ENCODE measurements at regions not wholly inside any gene's neighbourhood (a gene's known extent, or its start where the extent isn't known, plus 50 kb on each side); places are given as distances from the start of the nearest gene placed in this dataset.
"Not testable (repeated sequence)": the region's sequence is repeated elsewhere in the genome, so short reads cannot be mapped to it uniquely, and the experiment has no call there.

- 46 to 67% (median 51%) methylated on average over 4 of the region's 4 CpGs for WGBS, 3 donors
- no peak for DNase-seq
- intact Hi-C loops (cut with DNase I), result no loop called here
- H3K9me3 ChIP-seq, result peaks cover under 1% of the 10 kb centered on the region
- H3K36me3 ChIP-seq (ENCODE audit: insufficient read depth in 1 of 2, low read depth in 1 of 2), result no peaks in the 10 kb centered on the region
- TF ChIP-seq, protein P1, sequence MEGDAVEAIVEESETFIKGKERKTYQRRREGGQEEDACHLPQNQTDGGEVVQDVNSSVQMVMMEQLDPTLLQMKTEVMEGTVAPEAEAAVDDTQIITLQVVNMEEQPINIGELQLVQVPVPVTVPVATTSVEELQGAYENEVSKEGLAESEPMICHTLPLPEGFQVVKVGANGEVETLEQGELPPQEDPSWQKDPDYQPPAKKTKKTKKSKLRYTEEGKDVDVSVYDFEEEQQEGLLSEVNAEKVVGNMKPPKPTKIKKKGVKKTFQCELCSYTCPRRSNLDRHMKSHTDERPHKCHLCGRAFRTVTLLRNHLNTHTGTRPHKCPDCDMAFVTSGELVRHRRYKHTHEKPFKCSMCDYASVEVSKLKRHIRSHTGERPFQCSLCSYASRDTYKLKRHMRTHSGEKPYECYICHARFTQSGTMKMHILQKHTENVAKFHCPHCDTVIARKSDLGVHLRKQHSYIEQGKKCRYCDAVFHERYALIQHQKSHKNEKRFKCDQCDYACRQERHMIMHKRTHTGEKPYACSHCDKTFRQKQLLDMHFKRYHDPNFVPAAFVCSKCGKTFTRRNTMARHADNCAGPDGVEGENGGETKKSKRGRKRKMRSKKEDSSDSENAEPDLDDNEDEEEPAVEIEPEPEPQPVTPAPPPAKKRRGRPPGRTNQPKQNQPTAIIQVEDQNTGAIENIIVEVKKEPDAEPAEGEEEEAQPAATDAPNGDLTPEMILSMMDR (IDR thresholded peaks at IDR 0.05), result no peak
- H3K27me3 ChIP-seq (ENCODE audit: insufficient read depth in 3 of 3, low read length in 2 of 3), result no peaks in the 10 kb centered on the region
- ATAC-seq, result no peak
- no peak overlapping the region for H3K4me3 ChIP-seq
- H3K27ac ChIP-seq, result no peak overlapping the region
- no peaks in the 10 kb centered on the region for H3K4me1 ChIP-seq
These were observed 1306.2 kb upstream of the PCDH20 start for GRCh38 chr13:62721893-62722292.

DNA sequence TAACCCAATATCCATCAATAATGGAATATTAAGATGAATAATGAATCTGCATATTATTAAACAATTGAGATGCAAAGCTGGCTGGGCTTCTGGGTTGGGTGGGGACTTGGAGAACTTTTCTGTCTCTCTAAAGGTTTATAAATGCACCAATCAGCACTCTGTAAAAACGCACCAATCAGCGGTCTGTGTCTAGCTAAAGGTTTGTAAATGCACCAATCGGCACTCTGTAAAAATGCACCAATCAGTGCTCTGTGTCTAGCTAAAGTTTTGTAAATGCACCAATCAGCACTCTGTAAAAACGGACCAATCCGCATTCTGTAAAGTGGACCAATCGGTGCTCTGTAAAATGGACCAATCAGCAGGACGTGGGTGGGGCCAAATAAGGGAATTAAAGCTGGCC lies 1296.3 kb upstream of the PCDH20 start:
- ATAC-seq; H3K27me3 ChIP-seq (ENCODE audit: insufficient read depth in 3 of 3, low read length in 2 of 3); DNase-seq; intact Hi-C loops (cut with DNase I); H3K9me3 ChIP-seq; H3K4me1 ChIP-seq; H3K27ac ChIP-seq; H3K36me3 ChIP-seq (ENCODE audit: insufficient read depth in 1 of 2, low read depth in 1 of 2); H3K4me3 ChIP-seq: not testable (repeated sequence)
- WGBS, 3 donors, result 92 to 96% (median 95%) methylated on average over 7 of the region's 7 CpGs

- WGBS, 3 donors, result 16 to 31% (median 18%) methylated on average over 1 of the region's 1 CpG
- Histone ChIP-seq H3K4me1 (no peaks in the 10 kb centered on the region), H3K27me3 (ENCODE audit: insufficient read depth in 3 of 3, low read length in 2 of 3) (no peaks in the 10 kb centered on the region), H3K9me3 (no peaks in the 10 kb centered on the region), H3K27ac (no peak overlapping the region), H3K36me3 (ENCODE audit: insufficient read depth in 1 of 2, low read depth in 1 of 2) (no peaks in the 10 kb centered on the region), H3K4me3 (no peak overlapping the region)
- intact Hi-C loops (cut with DNase I), result no loop called here
- TF ChIP-seq, protein P1 (IDR thresholded peaks at IDR 0.05), result no peak
- DNase-seq (no peak), ATAC-seq (no peak)
These were observed 1295.1 kb upstream of the PCDH20 start for GRCh38 chr13:62710787-62711186.

DNA sequence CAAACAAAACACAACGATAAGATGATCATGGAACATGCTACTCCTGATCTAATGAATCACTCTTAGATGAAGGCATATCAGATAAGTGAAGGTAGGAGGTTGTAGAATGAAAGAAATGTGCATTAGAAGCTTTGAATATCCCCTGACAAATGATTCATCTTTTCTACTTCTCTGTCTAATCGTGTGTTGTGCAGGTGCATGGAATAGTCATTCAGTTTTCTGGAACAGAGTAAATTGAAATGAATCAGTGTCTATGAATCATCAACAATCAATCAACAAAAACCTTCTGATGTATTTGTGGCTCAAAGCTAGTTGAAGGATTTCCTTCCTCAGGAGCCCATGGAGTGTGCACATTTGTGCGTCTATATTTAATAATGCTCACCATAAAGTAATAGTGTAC lies 1290.4 kb upstream of the PCDH20 start:
- no peak overlapping the region for H3K4me3 ChIP-seq
- TF ChIP-seq, protein P1 (IDR thresholded peaks at IDR 0.05), result no peak
- 67 to 74% (median 73%) methylated on average over 3 of the region's 3 CpGs for WGBS, 3 donors
- no peaks in the 10 kb centered on the region for H3K27me3 ChIP-seq (ENCODE audit: insufficient read depth in 3 of 3, low read length in 2 of 3)
- no peaks in the 10 kb centered on the region for H3K4me1 ChIP-seq
- no peak overlapping the region for H3K27ac ChIP-seq
- no peak for DNase-seq
- H3K36me3 ChIP-seq (ENCODE audit: insufficient read depth in 1 of 2, low read depth in 1 of 2), result no peaks in the 10 kb centered on the region
- intact Hi-C loops (cut with DNase I), result no loop called here
- no peaks in the 10 kb centered on the region for H3K9me3 ChIP-seq
- ATAC-seq, result no peak

- no peak for ATAC-seq
- H3K4me1 ChIP-seq, result no peaks in the 10 kb centered on the region
- TF ChIP-seq, protein P1 (IDR thresholded peaks at IDR 0.05), result no peak
- no peak overlapping the region for H3K27ac ChIP-seq
- no peak overlapping the region for H3K4me3 ChIP-seq
- no peaks in the 10 kb centered on the region for H3K27me3 ChIP-seq (ENCODE audit: insufficient read depth in 3 of 3, low read length in 2 of 3)
- H3K9me3 ChIP-seq, result no peaks in the 10 kb centered on the region
- no peak for DNase-seq
- intact Hi-C loops (cut with DNase I), result no loop called here
- H3K36me3 ChIP-seq (ENCODE audit: insufficient read depth in 1 of 2, low read depth in 1 of 2), result no peaks in the 10 kb centered on the region
These were observed 1289.2 kb upstream of the PCDH20 start for GRCh38 chr13:62704875-62705274.

Data from psoas muscle (tissue), 7 donors.